AG08395 (cell line): ENCODE measurements at regions not wholly inside any gene's neighbourhood (a gene's known extent, or its start where the extent isn't known, plus 50 kb on each side); places are given as distances from the start of the nearest gene placed in this dataset.

Experiments used
- DNase-seq: peaks from one replicate; pipeline ENCODE4 v3.0.0; 2012; ENCODE audit warnings: mixed read lengths, low spot score

DNA sequence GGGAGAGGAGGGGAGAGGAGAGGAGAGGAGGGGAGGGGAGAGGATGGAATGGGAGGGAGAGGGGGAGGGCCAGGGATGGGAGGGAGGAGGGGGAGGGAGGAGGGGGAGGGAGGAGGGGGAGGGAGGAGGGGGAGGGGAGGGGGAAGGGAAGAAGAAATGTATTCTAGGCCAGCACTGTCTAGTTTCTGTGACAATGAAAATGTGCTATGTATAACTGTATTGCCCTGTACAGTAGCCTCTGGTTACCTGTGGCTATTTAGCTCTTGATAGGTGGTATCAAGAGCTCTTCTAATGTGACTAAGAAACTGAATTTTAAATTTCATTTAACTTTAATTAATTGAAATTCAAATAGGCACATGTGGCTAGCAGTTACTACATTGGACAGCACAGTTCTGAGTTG lies 143.1 kb downstream of the BTC start:
- no peak for DNase-seq

DNA sequence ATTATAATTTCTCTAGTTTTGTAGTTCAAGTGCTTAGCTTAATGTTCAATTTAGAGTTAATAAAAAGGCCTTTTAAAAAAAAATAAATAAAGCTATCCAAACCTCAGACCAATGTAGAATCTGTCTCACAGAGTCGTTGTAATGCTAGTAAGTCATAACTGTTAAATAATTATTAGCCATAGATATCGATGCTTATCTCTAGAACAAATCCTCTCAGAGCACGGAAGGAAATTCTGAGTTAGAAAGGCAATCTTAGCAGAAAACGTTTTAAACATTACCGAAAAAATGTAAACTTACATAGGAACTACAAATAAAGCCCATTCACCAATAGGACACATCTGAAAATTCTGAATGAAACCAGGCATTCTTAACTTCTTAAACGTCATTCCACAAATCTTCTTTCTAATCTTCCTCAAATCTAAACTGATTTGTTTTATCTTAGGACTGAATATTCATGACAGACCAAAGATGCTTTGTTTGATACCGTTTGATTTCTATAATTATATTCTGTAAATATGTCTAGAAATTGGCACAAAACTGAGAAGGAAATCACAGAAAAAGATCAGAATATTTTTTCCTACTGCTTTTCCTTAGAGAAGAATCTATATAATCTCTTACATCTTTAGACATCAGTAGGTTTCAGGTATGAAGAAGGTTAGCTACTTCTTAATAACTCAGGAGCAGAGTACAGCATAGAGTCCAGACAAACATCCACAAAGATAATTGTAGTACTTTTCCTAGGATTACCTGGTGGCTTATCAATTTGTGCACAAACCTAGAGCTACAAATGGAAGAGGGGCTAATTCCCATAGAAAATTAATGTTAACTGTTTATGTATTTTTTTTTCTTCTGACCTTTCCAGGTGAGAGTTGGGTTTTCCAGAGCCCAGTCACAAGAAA lies 140.7 kb downstream of the BTC start:
- no peak for DNase-seq

GRCh38 chr4:74654230-74654681 lies 140.1 kb downstream of the BTC start:
- no peak for DNase-seq

DNA sequence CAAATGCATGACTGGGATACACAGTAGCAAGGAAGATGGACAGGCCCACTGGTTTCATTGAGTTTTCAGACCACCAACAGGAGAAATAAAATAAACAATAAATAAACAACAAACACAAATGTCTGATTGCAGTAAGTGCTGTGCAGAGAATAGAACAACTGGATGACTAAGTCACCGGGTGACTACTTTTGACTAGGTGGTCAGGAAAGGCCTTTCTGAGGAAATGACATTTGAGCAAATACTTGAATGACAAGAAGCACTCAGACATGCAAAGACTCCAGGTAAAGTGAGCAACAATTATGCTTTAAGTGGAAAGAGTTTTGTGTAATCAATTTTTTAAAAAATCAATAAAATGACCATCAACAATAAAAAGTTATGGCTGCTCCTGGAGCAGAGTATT lies 137.7 kb downstream of the BTC start:
- DNase-seq = no peak

DNA sequence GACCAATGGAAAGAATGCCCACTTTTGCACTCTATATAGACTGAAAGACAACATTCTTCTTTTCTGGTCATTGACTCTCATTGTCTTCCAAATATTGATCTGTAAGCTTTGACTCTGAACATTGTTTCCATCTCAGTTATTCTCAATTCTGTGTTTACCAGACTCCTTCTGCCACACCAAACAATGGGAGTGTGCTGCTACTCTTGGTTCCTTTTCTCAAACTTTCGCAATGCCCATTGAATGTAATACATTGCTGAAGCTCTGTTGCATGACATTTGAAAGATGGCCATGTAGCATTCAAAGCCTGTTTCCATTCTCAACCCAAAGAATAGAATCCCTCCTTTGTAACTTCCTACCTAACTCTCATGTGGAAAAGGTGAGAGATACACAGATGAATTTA lies 136.2 kb downstream of the BTC start:
- DNase-seq = no peak

GRCh38 chr4:74659576-74660411 lies 134.5 kb downstream of the BTC start:
- peak; percentile 90 for DNase-seq

GRCh38 chr4:74660866-74661265 lies 133.5 kb downstream of the BTC start:
- DNase-seq = no peak

GRCh38 chr4:74661427-74662201 lies 132.7 kb downstream of the BTC start:
- DNase-seq = no peak

- DNase-seq = no peak
Observed at GRCh38 chr4:74663631-74664030, 130.7 kb downstream of the BTC start.

GRCh38 chr4:74665346-74665745 lies 129.0 kb downstream of the BTC start:
- DNase-seq = no peak

- DNase-seq = no peak
Observed at GRCh38 chr4:74665876-74666275, 128.4 kb downstream of the BTC start.

- DNase-seq = no peak
Observed at GRCh38 chr4:74667438-74667837, 126.9 kb downstream of the BTC start.

GRCh38 chr4:74667944-74668343 lies 126.4 kb downstream of the BTC start:
- DNase-seq = no peak

GRCh38 chr4:74669702-74670101 lies 124.6 kb downstream of the BTC start:
- DNase-seq = no peak

DNA sequence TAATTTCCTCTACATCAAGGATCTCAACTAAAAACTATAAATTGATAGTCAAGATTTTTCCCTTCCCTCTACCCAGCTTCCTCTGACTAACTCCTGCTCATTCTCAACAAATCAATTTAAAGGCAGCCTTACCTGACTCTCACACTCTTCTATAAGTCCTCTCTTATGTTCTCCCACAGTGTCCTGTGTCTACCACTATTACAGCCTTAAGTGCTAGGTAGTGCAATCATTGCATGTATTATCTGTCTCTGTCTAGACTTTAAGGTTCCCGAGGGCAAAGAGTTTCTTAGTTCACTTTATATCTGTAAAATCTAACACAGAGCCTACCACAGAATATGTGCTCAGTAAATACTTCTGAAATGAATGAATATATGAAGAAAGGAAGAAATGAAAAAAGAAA lies 123.7 kb downstream of the BTC start:
- DNase-seq = no peak

GRCh38 chr4:74671080-74671698 lies 123.1 kb downstream of the BTC start:
- DNase-seq = peak; percentile 55

DNA sequence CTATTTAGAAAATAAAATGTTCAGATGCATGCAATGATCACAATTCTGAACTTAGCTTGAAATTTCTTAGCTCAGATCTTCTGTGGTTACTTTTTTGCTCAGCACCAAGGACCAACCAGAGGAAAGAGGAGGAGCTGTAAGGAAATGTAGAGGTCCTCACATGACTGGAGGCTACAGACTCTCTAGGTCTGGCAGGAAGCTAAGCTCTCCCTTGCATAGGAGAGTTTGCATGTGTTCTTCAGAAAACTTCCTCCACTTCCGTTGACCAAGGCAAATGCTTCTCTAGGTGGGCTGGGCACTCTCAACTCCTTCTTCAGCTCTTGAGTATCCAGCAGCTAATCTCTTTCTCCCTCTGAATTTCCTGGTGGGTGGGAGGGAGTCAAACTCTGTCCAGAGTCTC lies 119.6 kb downstream of the BTC start:
- no peak for DNase-seq

DNA sequence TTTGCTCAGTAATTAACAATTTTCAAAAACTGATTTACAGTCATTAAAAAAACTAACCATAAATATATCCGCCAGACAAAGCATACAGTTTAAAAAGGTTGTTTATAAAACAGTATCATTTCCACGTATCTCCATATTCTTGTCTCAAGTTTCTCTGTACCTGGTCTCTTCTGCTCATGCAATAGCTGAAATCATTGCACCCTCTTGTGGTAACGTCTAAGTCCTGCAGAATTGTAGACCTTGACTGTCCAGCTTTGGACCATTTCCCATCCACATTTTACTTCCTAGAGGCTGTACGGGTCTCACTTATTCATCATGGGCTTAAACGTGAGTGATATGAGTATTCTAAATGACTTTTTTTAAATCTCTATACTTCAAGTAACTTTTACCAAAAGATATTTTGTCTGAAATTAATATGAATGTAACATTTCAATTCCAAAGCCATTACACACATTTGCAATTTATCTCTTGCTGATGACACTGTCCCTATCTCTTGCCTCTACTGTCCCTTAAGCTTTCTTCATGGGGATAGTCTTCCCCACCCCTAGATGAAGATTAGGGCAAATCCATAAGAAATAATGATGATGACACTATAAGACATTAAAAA lies 118.5 kb downstream of the BTC start:
- DNase-seq = peak; percentile 68

DNA sequence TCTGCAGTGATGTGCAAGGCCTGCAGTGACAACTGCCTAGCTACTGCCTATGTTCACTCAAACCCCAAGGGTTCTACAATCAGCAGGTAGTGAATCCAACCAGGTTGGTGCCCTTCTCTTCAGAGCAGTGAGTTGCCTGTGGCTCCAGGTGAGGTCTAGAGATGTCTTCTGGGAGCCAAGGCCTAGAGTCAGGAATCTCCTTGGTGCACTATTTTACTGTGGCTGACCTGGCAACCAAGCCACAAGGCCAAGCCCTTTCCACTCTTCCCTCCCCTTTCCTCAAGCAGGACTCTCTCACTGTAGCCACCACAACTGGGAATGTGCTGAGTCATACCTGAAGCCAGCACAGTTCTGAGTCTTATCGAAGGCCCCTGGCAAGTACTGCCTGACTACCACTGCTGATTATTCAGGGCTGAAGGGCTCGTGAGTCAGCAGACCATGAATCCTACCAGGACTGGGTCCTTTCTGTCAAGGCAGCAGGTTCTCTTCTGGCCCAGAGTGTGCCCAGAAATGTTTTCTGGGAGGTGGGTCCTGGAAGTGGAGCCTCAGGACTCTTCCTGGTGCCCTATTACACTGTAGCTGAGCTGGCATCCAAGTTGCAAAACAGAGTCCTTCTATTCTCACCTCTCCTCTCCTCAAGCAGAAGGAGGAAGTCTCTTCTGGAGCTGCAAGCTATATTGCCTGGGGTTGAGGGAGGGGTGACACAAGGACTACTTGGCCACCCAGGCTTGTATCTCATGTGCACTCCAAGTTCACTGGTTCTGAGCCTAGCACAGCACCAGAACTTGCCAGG lies 111.6 kb downstream of the BTC start:
- DNase-seq = peak; percentile 68

GRCh38 chr4:74692972-74693371 lies 101.4 kb downstream of the BTC start:
- DNase-seq = no peak
